Activated CD8-positive, alpha-beta T cell treated with anti-CD3 and anti-CD28 coated beads for 36 hours (primary cell): ENCODE measurements at regions not wholly inside any gene's neighbourhood (a gene's known extent, or its start where the extent isn't known, plus 50 kb on each side); places are given as distances from the start of the nearest gene placed in this dataset.

ENCODE experiments used
- ATAC-seq: fragments of 200-7000 bp; cut with Tn5 transposase; one replicate; pipeline ENCODE4 v1.10.0; 2021; ENCODE audit warnings: mild to moderate bottlenecking, moderate library complexity
- CTCF ChIA-PET: fragments of 350-600 bp; sonication (Branson Sonifier 250); formaldehyde crosslinking; loops from one replicate; lab custom pipeline; 2021; ENCODE audit warnings: antibody characterized with exemption; lab: Charles Lee
- POLR2A ChIA-PET: fragments of 350-600 bp; sonication (Branson Sonifier 250); formaldehyde crosslinking; loops from one replicate; lab custom pipeline; 2021; ENCODE audit warnings: antibody characterized with exemption; lab: Charles Lee
- DNase-seq: peaks from one replicate; pipeline ENCODE4 v3.0.0-alpha.2; 2020
- H3K27ac Mint-ChIP-seq: one replicate; pipeline ENCODE4 v1.8.0; 2021; ENCODE audit warnings: mild to moderate bottlenecking, mixed read lengths
- H3K27me3 Mint-ChIP-seq: one replicate; pipeline ENCODE4 v1.8.0; 2021; ENCODE audit warnings: mixed read lengths
- H3K36me3 Mint-ChIP-seq: one replicate; pipeline ENCODE4 v1.8.0; 2021; ENCODE audit warnings: low read depth, mixed read lengths
- H3K4me1 Mint-ChIP-seq: one replicate; pipeline ENCODE4 v1.8.0; 2021; ENCODE audit warnings: low read depth, mixed read lengths
- H3K4me3 Mint-ChIP-seq: one replicate; pipeline ENCODE4 v1.8.0; 2021; ENCODE audit warnings: mild to moderate bottlenecking, moderate library complexity, mixed read lengths
- H3K9me3 Mint-ChIP-seq: one replicate; pipeline ENCODE4 v1.8.0; 2021; ENCODE audit warnings: mixed read lengths
- CTCF ChIP-seq: fragments of 200-600 bp; IDR thresholded peaks from one replicate; pipeline ENCODE4 v1.8.0; 2022; ENCODE audit warnings: antibody characterized with exemption, mild to moderate bottlenecking
- intact Hi-C: fragments of 100-400 bp; cut with micrococcal nuclease; formaldehyde crosslinking; loops from one replicate; pipeline ENCODE4 v1.10.0; 2022

DNA sequence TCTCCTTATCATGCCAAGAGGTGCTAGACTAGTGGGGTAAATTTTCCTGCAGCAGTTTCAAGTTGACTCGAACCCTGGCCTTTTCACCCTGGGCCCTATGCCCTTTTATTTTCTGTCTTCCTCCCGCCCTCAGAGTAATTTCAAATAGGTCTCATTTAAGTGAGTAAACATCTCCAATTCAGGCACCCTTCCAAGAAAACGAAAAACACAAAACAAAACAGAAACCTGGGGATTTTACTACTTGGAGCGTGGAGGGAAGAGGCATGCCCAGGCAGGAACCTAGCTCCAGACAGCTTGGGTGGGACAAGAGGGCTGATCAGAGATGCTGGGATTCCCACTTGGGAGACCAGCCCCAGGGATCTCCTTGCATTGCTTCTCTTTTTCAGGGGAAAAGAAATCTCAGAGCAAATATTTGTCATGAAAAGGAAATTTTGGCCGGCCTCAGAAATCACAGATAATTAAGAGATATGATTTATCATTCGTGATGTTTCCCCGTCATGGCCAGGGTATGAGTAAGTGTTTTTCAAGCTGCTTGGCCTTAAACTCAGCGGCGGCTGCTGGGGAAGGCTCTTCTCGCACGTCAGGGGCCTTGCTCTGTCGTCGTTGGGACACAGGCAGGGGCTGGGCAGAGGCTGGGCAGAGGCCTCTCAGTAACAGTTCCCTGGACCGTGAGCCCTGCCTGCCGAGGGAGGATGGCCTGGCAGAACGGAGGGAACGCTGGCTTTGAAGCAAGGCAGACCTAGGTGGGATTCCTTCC lies 248.6 kb upstream of the KLF4 start:
- no peak for ATAC-seq
- CTCF ChIA-PET = no interaction called here

GRCh38 chr9:107737610-107737986 lies 248.0 kb upstream of the KLF4 start:
- ATAC-seq (no peak), DNase-seq (no peak)
- H3K9me3 Mint-ChIP-seq = no peaks in the 10 kb centered on the region
- TF ChIP-seq CTCF = no peak
- H3K4me1 Mint-ChIP-seq = no peaks in the 10 kb centered on the region
- H3K27me3 Mint-ChIP-seq = no peaks in the 10 kb centered on the region
- intact Hi-C loops = no loop called here
- no peak overlapping the region for H3K4me3 Mint-ChIP-seq
- H3K27ac Mint-ChIP-seq = no peak overlapping the region
- POLR2A ChIA-PET = no interaction called here
- H3K36me3 Mint-ChIP-seq = no peaks in the 10 kb centered on the region
- CTCF ChIA-PET = no interaction called here

More for the DNA sequence above, 248.6 kb upstream of the KLF4 start:
- POLR2A ChIA-PET = no interaction called here
- TF ChIP-seq CTCF = no peak
- Mint-ChIP-seq H3K4me1 (no peaks in the 10 kb centered on the region), H3K27ac (no peak overlapping the region), H3K9me3 (no peaks in the 10 kb centered on the region), H3K27me3 (no peaks in the 10 kb centered on the region), H3K36me3 (no peaks in the 10 kb centered on the region), H3K4me3 (no peak overlapping the region)
- DNase-seq = no peak
- intact Hi-C loops = no loop called here

GRCh38 chr9:107735821-107736220 lies 246.3 kb upstream of the KLF4 start:
- no peak for ATAC-seq

DNA sequence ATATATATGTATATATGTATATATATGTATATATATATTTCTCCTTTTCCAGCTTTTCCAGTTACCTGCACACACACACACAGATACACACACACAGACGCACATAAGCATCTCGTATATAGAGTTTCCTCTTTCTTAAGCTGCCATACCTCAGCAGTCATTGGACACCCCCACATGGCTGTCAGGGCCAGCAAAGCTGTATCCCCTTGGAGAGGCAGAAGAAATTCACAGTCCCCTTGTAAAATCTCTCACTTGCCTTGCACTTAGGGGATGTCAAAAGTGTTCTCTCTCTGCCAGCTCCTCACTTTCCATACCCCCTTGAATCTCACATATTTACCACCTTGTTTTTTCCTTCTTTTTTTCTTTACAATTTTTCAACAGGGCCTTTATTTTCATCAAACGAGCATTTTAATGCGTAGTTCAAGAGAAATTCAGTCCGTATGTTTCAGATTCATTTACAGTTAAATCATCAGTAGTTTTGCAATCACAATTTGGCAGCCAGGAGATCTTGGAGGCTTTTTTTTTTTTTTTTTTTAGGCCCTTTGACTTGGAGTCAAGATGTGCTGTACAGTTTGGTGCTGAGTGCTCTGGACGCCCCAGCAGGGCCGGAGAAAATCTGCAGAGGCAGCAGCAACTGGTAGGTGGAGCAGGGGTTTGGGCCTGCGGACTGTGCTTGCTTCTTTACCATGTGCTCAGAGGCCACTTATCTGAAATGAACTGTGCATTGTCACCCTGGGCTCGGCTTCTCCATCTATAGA lies 244.9 kb upstream of the KLF4 start:
- Mint-ChIP-seq H3K27me3 (no peaks in the 10 kb centered on the region), H3K36me3 (no peaks in the 10 kb centered on the region), H3K4me1 (no peaks in the 10 kb centered on the region), H3K4me3 (no peak overlapping the region), H3K9me3 (no peaks in the 10 kb centered on the region), H3K27ac (no peak overlapping the region)
- TF ChIP-seq CTCF = no peak
- intact Hi-C loops = no loop called here
- POLR2A ChIA-PET = no interaction called here
- no peak for DNase-seq
- no peak for ATAC-seq
- CTCF ChIA-PET = no interaction called here

More at GRCh38 chr9:107735821-107736220, 246.3 kb upstream of the KLF4 start:
- Mint-ChIP-seq H3K9me3 (no peaks in the 10 kb centered on the region), H3K4me3 (no peak overlapping the region), H3K4me1 (no peaks in the 10 kb centered on the region), H3K36me3 (no peaks in the 10 kb centered on the region), H3K27ac (no peak overlapping the region), H3K27me3 (no peaks in the 10 kb centered on the region)
- ChIA-PET CTCF (no interaction called here), POLR2A (no interaction called here)
- TF ChIP-seq CTCF = no peak
- DNase-seq = no peak
- intact Hi-C loops = no loop called here

DNA sequence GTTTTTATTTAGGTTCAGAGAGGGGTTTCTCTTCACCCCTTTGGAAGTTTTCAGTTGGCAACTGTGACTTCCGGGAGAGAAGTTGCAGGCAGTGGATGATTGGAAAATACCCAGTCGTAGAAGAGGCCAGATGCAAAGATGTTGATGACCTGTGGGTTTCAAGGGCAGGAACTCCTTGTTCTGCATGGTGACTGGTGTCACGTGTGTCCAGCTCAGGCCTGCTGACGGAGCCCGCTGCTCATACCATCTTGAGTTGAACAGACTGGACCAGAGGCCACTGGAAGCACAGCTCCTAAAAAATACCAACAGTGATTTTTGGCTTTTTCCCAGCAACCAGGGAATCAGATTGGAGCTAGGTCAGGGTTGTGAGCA lies 243.9 kb upstream of the KLF4 start:
- ChIA-PET CTCF (no interaction called here), POLR2A (no interaction called here)
- intact Hi-C loops = no loop called here
- no peak for DNase-seq
- Mint-ChIP-seq H3K4me1 (no peaks in the 10 kb centered on the region), H3K4me3 (no peak overlapping the region), H3K9me3 (no peaks in the 10 kb centered on the region), H3K27ac (no peak overlapping the region), H3K27me3 (no peaks in the 10 kb centered on the region), H3K36me3 (no peaks in the 10 kb centered on the region)
- ATAC-seq = no peak
- TF ChIP-seq CTCF = no peak
